ENCODE measurements at regions not wholly inside any gene's neighbourhood (a gene's known extent, or its start where the extent isn't known, plus 50 kb on each side); places are given as distances from the start of the nearest gene placed in this dataset.
A peak's percentile ranks its signal among the peaks of the same experiment; 100 is the strongest.

GRCh38 chr3:187828579-187829452 lies 83.5 kb upstream of the BCL6 start (continued):
- TF ChIP-seq, protein P1, sequence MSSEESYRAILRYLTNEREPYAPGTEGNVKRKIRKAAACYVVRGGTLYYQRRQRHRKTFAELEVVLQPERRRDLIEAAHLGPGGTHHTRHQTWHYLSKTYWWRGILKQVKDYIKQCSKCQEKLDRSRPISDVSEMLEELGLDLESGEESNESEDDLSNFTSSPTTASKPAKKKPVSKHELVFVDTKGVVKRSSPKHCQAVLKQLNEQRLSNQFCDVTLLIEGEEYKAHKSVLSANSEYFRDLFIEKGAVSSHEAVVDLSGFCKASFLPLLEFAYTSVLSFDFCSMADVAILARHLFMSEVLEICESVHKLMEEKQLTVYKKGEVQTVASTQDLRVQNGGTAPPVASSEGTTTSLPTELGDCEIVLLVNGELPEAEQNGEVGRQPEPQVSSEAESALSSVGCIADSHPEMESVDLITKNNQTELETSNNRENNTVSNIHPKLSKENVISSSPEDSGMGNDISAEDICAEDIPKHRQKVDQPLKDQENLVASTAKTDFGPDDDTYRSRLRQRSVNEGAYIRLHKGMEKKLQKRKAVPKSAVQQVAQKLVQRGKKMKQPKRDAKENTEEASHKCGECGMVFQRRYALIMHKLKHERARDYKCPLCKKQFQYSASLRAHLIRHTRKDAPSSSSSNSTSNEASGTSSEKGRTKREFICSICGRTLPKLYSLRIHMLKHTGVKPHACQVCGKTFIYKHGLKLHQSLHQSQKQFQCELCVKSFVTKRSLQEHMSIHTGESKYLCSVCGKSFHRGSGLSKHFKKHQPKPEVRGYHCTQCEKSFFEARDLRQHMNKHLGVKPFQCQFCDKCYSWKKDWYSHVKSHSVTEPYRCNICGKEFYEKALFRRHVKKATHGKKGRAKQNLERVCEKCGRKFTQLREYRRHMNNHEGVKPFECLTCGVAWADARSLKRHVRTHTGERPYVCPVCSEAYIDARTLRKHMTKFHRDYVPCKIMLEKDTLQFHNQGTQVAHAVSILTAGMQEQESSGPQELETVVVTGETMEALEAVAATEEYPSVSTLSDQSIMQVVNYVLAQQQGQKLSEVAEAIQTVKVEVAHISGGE (CRISPR knock-in tag; IDR thresholded peaks at IDR 0.05): no peak
- no peak for TF ChIP-seq SP1 (IDR thresholded peaks at IDR 0.05; ENCODE audit: low read depth, low read length)
- TF ChIP-seq NFYA (IDR thresholded peaks at IDR 0.05; ENCODE audit: borderline replicate concordance, low read depth, low read length): no peak
- TF ChIP-seq JUNB (IDR thresholded peaks at IDR 0.05): 0 out of 2 replicates have a peak, but pooled peaks have one; percentile 20
- no peak for TF ChIP-seq CHD1 (IDR thresholded peaks at IDR 0.05; ENCODE audit: low read depth, low read length)
- peak; percentile 99 for TF ChIP-seq IKZF2 (IDR thresholded peaks at IDR 0.05)
- no peak for TF ChIP-seq ASH2L (IDR thresholded peaks at IDR 0.05; ENCODE audit: borderline replicate concordance, low read depth)
- no peak; the same call in 1 of the 2 replicates for TF ChIP-seq RAD51 (IDR thresholded peaks at IDR 0.05)
- TF ChIP-seq TBL1XR1 (IDR thresholded peaks at IDR 0.05; ENCODE audit: low read depth, low read length): no peak
- TF ChIP-seq, protein P2, sequence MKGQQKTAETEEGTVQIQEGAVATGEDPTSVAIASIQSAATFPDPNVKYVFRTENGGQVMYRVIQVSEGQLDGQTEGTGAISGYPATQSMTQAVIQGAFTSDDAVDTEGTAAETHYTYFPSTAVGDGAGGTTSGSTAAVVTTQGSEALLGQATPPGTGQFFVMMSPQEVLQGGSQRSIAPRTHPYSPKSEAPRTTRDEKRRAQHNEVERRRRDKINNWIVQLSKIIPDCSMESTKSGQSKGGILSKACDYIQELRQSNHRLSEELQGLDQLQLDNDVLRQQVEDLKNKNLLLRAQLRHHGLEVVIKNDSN (IDR thresholded peaks at IDR 0.05; ENCODE audit: borderline replicate concordance, extremely low read length, insufficient read depth, low read depth, low read length): no peak
- no peak for TF ChIP-seq HDGF (IDR thresholded peaks at IDR 0.05)
- TF ChIP-seq TARDBP (IDR thresholded peaks at IDR 0.05; ENCODE audit: borderline replicate concordance): no peak
- TF ChIP-seq RBBP5 (conservative IDR thresholded peaks at IDR 0.05): no peak
- TF ChIP-seq SPI1 (IDR thresholded peaks at IDR 0.05; ENCODE audit: borderline replicate concordance, insufficient read depth, low read depth, low read length): peak; percentile 52
- TF ChIP-seq NR2C1 (IDR thresholded peaks at IDR 0.05): no peak
- TF ChIP-seq ZNF384 (IDR thresholded peaks at IDR 0.05; ENCODE audit: borderline replicate concordance, low read depth, low read length): no peak
- no peak for TF ChIP-seq POLR2A (IDR thresholded peaks at IDR 0.05; ENCODE audit: low read depth, low read length)
- TF ChIP-seq EED (IDR thresholded peaks at IDR 0.05; ENCODE audit: low read depth): peak; percentile 93
- no peak for TF ChIP-seq CEBPB (IDR thresholded peaks at IDR 0.05; ENCODE audit: borderline replicate concordance in 1 of 2, low read depth in 2 of 2, low read length in 2 of 2)
- TF ChIP-seq FOXK2 (IDR thresholded peaks at IDR 0.05): no peak
- no peak for TF ChIP-seq CHD4 (IDR thresholded peaks at IDR 0.05)
- peak; percentile 76 for TF ChIP-seq RUNX3 (IDR thresholded peaks at IDR 0.05; ENCODE audit: low read length)
- no peak for TF ChIP-seq MAX (IDR thresholded peaks at IDR 0.05; ENCODE audit: low read depth, low read length)
- 0 out of 2 replicates have a peak, but pooled peaks have one; percentile 43 for TF ChIP-seq TCF3 (IDR thresholded peaks at IDR 0.05; ENCODE audit: borderline replicate concordance, insufficient read depth, low read depth, low read length)
- peak; percentile 57; the same call in 1 of the 2 replicates for TF ChIP-seq CHD2 (IDR thresholded peaks at IDR 0.05; ENCODE audit: borderline replicate concordance, low read depth, low read length)
- TF ChIP-seq SUPT20H (IDR thresholded peaks at IDR 0.05; ENCODE audit: borderline replicate concordance, control insufficient read depth, low read depth, low read length): no peak
- no peak for TF ChIP-seq SMAD1 (IDR thresholded peaks at IDR 0.05; ENCODE audit: low read depth, partially characterized antibody)
- no peak for TF ChIP-seq ZNF207 (IDR thresholded peaks at IDR 0.05; ENCODE audit: borderline replicate concordance)
- peak; percentile 43 for TF ChIP-seq KLF5 (IDR thresholded peaks at IDR 0.05; ENCODE audit: partially characterized antibody)
